ENCODE measurements at regions not wholly inside any gene's neighbourhood (a gene's known extent, or its start where the extent isn't known, plus 50 kb on each side); places are given as distances from the start of the nearest gene placed in this dataset.

DNA sequence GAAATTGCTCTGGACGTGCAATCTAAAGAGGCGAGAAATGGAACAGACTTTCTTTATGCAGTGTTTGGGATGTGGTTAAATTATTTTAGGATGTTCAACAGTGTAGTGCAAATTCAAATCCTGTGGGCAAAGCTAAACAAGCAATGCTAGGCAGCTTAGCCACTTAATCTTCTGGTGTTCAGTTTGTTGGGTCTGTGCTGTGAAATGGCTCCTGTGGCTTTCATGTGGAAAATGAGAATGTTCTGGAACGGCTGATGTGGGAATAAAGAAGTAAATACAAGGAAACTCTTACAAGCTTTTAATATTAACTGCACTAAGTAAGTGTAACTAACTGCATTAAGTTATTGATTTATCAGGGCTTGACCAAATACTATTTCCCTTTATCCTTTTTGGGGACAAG lies 766.6 kb downstream of the ADGRL2 start:
- no peak for TF ChIP-seq POLR2A (IDR thresholded peaks at IDR 0.05)
- TF ChIP-seq, protein P1, sequence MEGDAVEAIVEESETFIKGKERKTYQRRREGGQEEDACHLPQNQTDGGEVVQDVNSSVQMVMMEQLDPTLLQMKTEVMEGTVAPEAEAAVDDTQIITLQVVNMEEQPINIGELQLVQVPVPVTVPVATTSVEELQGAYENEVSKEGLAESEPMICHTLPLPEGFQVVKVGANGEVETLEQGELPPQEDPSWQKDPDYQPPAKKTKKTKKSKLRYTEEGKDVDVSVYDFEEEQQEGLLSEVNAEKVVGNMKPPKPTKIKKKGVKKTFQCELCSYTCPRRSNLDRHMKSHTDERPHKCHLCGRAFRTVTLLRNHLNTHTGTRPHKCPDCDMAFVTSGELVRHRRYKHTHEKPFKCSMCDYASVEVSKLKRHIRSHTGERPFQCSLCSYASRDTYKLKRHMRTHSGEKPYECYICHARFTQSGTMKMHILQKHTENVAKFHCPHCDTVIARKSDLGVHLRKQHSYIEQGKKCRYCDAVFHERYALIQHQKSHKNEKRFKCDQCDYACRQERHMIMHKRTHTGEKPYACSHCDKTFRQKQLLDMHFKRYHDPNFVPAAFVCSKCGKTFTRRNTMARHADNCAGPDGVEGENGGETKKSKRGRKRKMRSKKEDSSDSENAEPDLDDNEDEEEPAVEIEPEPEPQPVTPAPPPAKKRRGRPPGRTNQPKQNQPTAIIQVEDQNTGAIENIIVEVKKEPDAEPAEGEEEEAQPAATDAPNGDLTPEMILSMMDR (IDR thresholded peaks at IDR 0.05) = no peak

All from Peyer's patch (tissue), 4 donors.